Caco-2 (cell line): ENCODE measurements at regions not wholly inside any gene's neighbourhood (a gene's known extent, or its start where the extent isn't known, plus 50 kb on each side); places are given as distances from the start of the nearest gene placed in this dataset.

Experiments used
- BruUV-seq: library from RNA; stranded (reverse); fragments of 400-500 nt; replicated peaks from 2 replicates; lab custom pipeline; 2021; lab: Mats Ljungman, UMichigan
- CTCF ChIA-PET: fragments of 300-600 bp; sonication (Branson Sonifier 250); formaldehyde crosslinking; loops from one replicate; lab custom pipeline; 2022; ENCODE audit warnings: antibody characterized with exemption; lab: Charles Lee
- POLR2A ChIA-PET: fragments of 300-600 bp; sonication (Branson Sonifier 250); formaldehyde crosslinking; loops from one replicate; lab custom pipeline; 2022; ENCODE audit warnings: antibody characterized with exemption; lab: Charles Lee
- DNase-seq, 2 experiments: peaks; one replicate each; pipeline versions ENCODE4 v3.0.0 to v3.0.0-alpha.2; 2020 to 2022
- H3K27me3 ChIP-seq: replicated peaks from 2 replicates; pipeline ENCODE4 v1.6.0; 2011; ENCODE audit warnings: low read length; ENCODE audit not compliant: control insufficient read depth, insufficient read depth
- H3K36me3 ChIP-seq: 2 replicates; pipeline ENCODE4 v1.5.1; 2011; ENCODE audit warnings: low read length; ENCODE audit not compliant: control insufficient read depth, insufficient read depth
- H3K4me1 ChIP-seq: fragments of 250-450 bp; sonication (Bioruptor Pico); 2 replicates; pipeline ENCODE4 v1.5.1; 2020; ENCODE audit warnings: mild to moderate bottlenecking
- H3K4me3 ChIP-seq: 2 replicates; pipeline ENCODE4 v1.5.1; 2011; ENCODE audit warnings: low read depth, mild to moderate bottlenecking, control low read depth, low read length
- H3K9me3 ChIP-seq: fragments of 250-450 bp; sonication (Bioruptor Pico); 2 replicates; pipeline ENCODE4 v1.5.1; 2020; ENCODE audit warnings: mild to moderate bottlenecking, moderate library complexity
- H3K27ac Mint-ChIP-seq: one replicate; pipeline ENCODE4 v1.8.0; 2022; ENCODE audit warnings: mixed read lengths; ENCODE audit not compliant: unreplicated experiment
- H3K27me3 Mint-ChIP-seq: one replicate; pipeline ENCODE4 v1.8.0; 2022; ENCODE audit warnings: mixed read lengths; ENCODE audit not compliant: insufficient read depth, unreplicated experiment
- H3K36me3 Mint-ChIP-seq: one replicate; pipeline ENCODE4 v1.8.0; 2022; ENCODE audit warnings: mild to moderate bottlenecking, mixed read lengths; ENCODE audit not compliant: insufficient read depth, unreplicated experiment
- H3K4me1 Mint-ChIP-seq: one replicate; pipeline ENCODE4 v1.8.0; 2022; ENCODE audit warnings: low read depth, mixed read lengths; ENCODE audit not compliant: unreplicated experiment
- H3K4me3 Mint-ChIP-seq: one replicate; pipeline ENCODE4 v1.8.0; 2022; ENCODE audit warnings: mild to moderate bottlenecking, moderate library complexity, mixed read lengths; ENCODE audit not compliant: unreplicated experiment
- H3K9me3 Mint-ChIP-seq: one replicate; pipeline ENCODE4 v1.8.0; 2022; ENCODE audit warnings: mixed read lengths; ENCODE audit not compliant: unreplicated experiment
- CTCF ChIP-seq, 2 experiments: fragments of 200-600 bp in 1 of 2; IDR thresholded peaks; 1 replicate in 1 of 2; 2 replicates in 1 of 2; pipeline versions ENCODE4 v1.5.1 to v1.8.0; 2011 to 2022; ENCODE audit warnings: antibody characterized with exemption in 1 of 2, control low read depth in 1 of 2, inconsistent platforms in 1 of 2, low read depth in 1 of 2, low read length in 1 of 2, mild to moderate bottlenecking in 1 of 2, moderate library complexity in 1 of 2; ENCODE audit not compliant: insufficient read depth in 1 of 2, severe bottlenecking in 1 of 2, unreplicated experiment in 1 of 2
- intact Hi-C: fragments of 100-400 bp; cut with micrococcal nuclease; formaldehyde crosslinking; loops from one replicate; pipeline ENCODE4 v1.10.0; 2022; ENCODE audit not compliant: unreplicated experiment

- no peaks in the 10 kb centered on the region for H3K4me1 ChIP-seq
- H3K36me3 ChIP-seq, result no peaks in the 10 kb centered on the region
- Mint-ChIP-seq H3K9me3 (peaks cover 26% of the 10 kb centered on the region), H3K4me3 (no peak overlapping the region), H3K36me3 (no peaks in the 10 kb centered on the region), H3K4me1 (no peaks in the 10 kb centered on the region), H3K27me3 (no peaks in the 10 kb centered on the region), H3K27ac (no peak overlapping the region)
- DNase-seq, result no peak
- H3K9me3 ChIP-seq, result no peaks in the 10 kb centered on the region
- intact Hi-C loops, result no loop called here
- POLR2A ChIA-PET, result no interaction called here
- BruUV-seq, result no TSS peak
- CTCF ChIA-PET, result no interaction called here
- no peak for TF ChIP-seq CTCF (IDR thresholded peaks at IDR 0.05; ENCODE audit: insufficient read depth in 1 of 2, low read depth in 1 of 2, low read length in 1 of 2, severe bottlenecking in 1 of 2, unreplicated experiment in 1 of 2)
- H3K27me3 ChIP-seq, result no peaks in the 10 kb centered on the region
- no peak overlapping the region for H3K4me3 ChIP-seq
These were observed 667.3 kb downstream of the DTWD2 start for GRCh38 chr5:118321081-118321480.

- H3K36me3 ChIP-seq, result no peaks in the 10 kb centered on the region
- Mint-ChIP-seq H3K36me3 (no peaks in the 10 kb centered on the region), H3K4me3 (no peak overlapping the region), H3K27me3 (no peaks in the 10 kb centered on the region), H3K9me3 (peaks cover 26% of the 10 kb centered on the region), H3K4me1 (no peaks in the 10 kb centered on the region), H3K27ac (no peak overlapping the region)
- intact Hi-C loops, result no loop called here
- no TSS peak for BruUV-seq
- no peaks in the 10 kb centered on the region for H3K4me1 ChIP-seq
- H3K9me3 ChIP-seq, result no peaks in the 10 kb centered on the region
- ChIA-PET POLR2A (no interaction called here), CTCF (no interaction called here)
- no peak for DNase-seq
- H3K27me3 ChIP-seq, result no peaks in the 10 kb centered on the region
- H3K4me3 ChIP-seq, result no peak overlapping the region
- no peak for TF ChIP-seq CTCF (IDR thresholded peaks at IDR 0.05; ENCODE audit: insufficient read depth in 1 of 2, low read depth in 1 of 2, low read length in 1 of 2, severe bottlenecking in 1 of 2, unreplicated experiment in 1 of 2)
These were observed 668.2 kb downstream of the DTWD2 start for GRCh38 chr5:118320121-118320520.

- BruUV-seq, result no TSS peak
- POLR2A ChIA-PET, result no interaction called here
- Mint-ChIP-seq H3K4me1 (no peaks in the 10 kb centered on the region), H3K27ac (no peak overlapping the region), H3K36me3 (no peaks in the 10 kb centered on the region), H3K4me3 (no peak overlapping the region), H3K9me3 (peaks cover under 1% of the 10 kb centered on the region), H3K27me3 (peaks cover 3% of the 10 kb centered on the region)
- no peaks in the 10 kb centered on the region for H3K9me3 ChIP-seq
- TF ChIP-seq CTCF (IDR thresholded peaks at IDR 0.05; ENCODE audit: insufficient read depth in 1 of 2, low read depth in 1 of 2, low read length in 1 of 2, severe bottlenecking in 1 of 2, unreplicated experiment in 1 of 2), result no peak
- intact Hi-C loops, result no loop called here
- no peaks in the 10 kb centered on the region for H3K27me3 ChIP-seq
- DNase-seq, result no peak
- H3K36me3 ChIP-seq, result no peaks in the 10 kb centered on the region
- no peaks in the 10 kb centered on the region for H3K4me1 ChIP-seq
- H3K4me3 ChIP-seq, result no peak overlapping the region
- CTCF ChIA-PET, result no interaction called here
These were observed 673.4 kb downstream of the DTWD2 start for GRCh38 chr5:118314931-118315330.
